ENCODE measurements at regions not wholly inside any gene's neighbourhood (a gene's known extent, or its start where the extent isn't known, plus 50 kb on each side); places are given as distances from the start of the nearest gene placed in this dataset.

GRCh38 chr4:152098365-152099060, 337.7 kb upstream of the GATB start:
- no peak for DNase-seq (ENCODE audit: low spot score)

GRCh38 chr4:152097371-152097770, 336.6 kb upstream of the GATB start:
- DNase-seq (ENCODE audit: low spot score) = no peak

- DNase-seq (ENCODE audit: low spot score) = no peak
These were observed 334.9 kb upstream of the GATB start for GRCh38 chr4:152095701-152096070.

GRCh38 chr4:152094970-152095700, 334.3 kb upstream of the GATB start:
- DNase-seq (ENCODE audit: low spot score) = no peak

GRCh38 chr4:152091405-152091804, 330.6 kb upstream of the GATB start:
- DNase-seq (ENCODE audit: low spot score) = no peak

- DNase-seq (ENCODE audit: low spot score) = peak; percentile 86
These were observed 329.7 kb upstream of the GATB start for GRCh38 chr4:152090543-152090942.

GRCh38 chr4:152089584-152089983, 328.8 kb upstream of the GATB start:
- peak; percentile 75 for DNase-seq (ENCODE audit: low spot score)

GRCh38 chr4:152087335-152087734, 326.5 kb upstream of the GATB start:
- DNase-seq (ENCODE audit: low spot score) = no peak

GRCh38 chr4:152085657-152086056, 324.9 kb upstream of the GATB start:
- no peak for DNase-seq (ENCODE audit: low spot score)

- no peak for DNase-seq (ENCODE audit: low spot score)
These were observed 322.5 kb upstream of the GATB start for GRCh38 chr4:152083338-152083737.

- DNase-seq (ENCODE audit: low spot score) = no peak
These were observed 320.2 kb upstream of the GATB start for GRCh38 chr4:152081024-152081423.

- DNase-seq (ENCODE audit: low spot score) = no peak
These were observed 318.9 kb upstream of the GATB start for GRCh38 chr4:152079543-152080293.

GRCh38 chr4:152079079-152079478, 318.3 kb upstream of the GATB start:
- no peak for DNase-seq (ENCODE audit: low spot score)

- DNase-seq (ENCODE audit: low spot score) = no peak
These were observed 316.8 kb upstream of the GATB start for GRCh38 chr4:152077582-152077981.

GRCh38 chr4:152075253-152075928, 314.6 kb upstream of the GATB start:
- no peak for DNase-seq (ENCODE audit: low spot score)

GRCh38 chr4:152074573-152074972, 313.8 kb upstream of the GATB start:
- DNase-seq (ENCODE audit: low spot score) = no peak

GRCh38 chr4:152074088-152074437, 313.3 kb upstream of the GATB start:
- no peak for DNase-seq (ENCODE audit: low spot score)

GRCh38 chr4:152073351-152074087, 312.7 kb upstream of the GATB start:
- DNase-seq (ENCODE audit: low spot score) = no peak

GRCh38 chr4:152072906-152073305, 312.1 kb upstream of the GATB start:
- DNase-seq (ENCODE audit: low spot score) = no peak

- no peak for DNase-seq (ENCODE audit: low spot score)
These were observed 311.2 kb upstream of the GATB start for GRCh38 chr4:152072001-152072485.

GRCh38 chr4:152070854-152071253, 310.0 kb upstream of the GATB start:
- DNase-seq (ENCODE audit: low spot score) = no peak
